ENCODE measurements at regions not wholly inside any gene's neighbourhood (a gene's known extent, or its start where the extent isn't known, plus 50 kb on each side); places are given as distances from the start of the nearest gene placed in this dataset.

GRCh38 chr10:61612450-61612849 is 50.3 kb upstream of the CABCOCO1 start:
- ATAC-seq (ENCODE audit: poor library complexity) (no peak), DNase-seq (no peak)
- Histone ChIP-seq H3K27me3 (ENCODE audit: control insufficient read depth in 1 of 2, insufficient read depth in 2 of 2, low read length in 2 of 2) (no peaks in the 10 kb centered on the region), H3K27ac (ENCODE audit: low read depth in 1 of 2, low read length in 2 of 2) (no peak overlapping the region), H3K9me3 (ENCODE audit: control insufficient read depth in 1 of 2, insufficient read depth in 1 of 2, low read length in 2 of 2) (no peaks in the 10 kb centered on the region), H3K4me1 (ENCODE audit: insufficient read depth, low read length) (no peaks in the 10 kb centered on the region), H3K4me3 (ENCODE audit: low read length) (no peak overlapping the region), H3K36me3 (ENCODE audit: insufficient read depth, low read length) (no peaks in the 10 kb centered on the region)
- intact Hi-C loops (cut with DNase I, micrococcal nuclease) = no loop called here
- Mint-ChIP-seq H3K27ac (no peak overlapping the region), H3K27me3 (no peaks in the 10 kb centered on the region), H3K36me3 (ENCODE audit: low read depth) (no peaks in the 10 kb centered on the region), H3K4me3 (no peak overlapping the region), H3K9me3 (no peaks in the 10 kb centered on the region), H3K4me1 (ENCODE audit: low read depth) (no peaks in the 10 kb centered on the region)
- POLR2A ChIA-PET = no interaction called here
- TF ChIP-seq CTCF (IDR thresholded peaks at IDR 0.05) = no peak
- CTCF ChIA-PET = interaction anchor here (0.9 kb wide), 1 partner anchor 12 kb away, joined by 3 read pairs; no protein-coding TSS in a partner anchor

GRCh38 chr10:61612009-61612408 is 50.7 kb upstream of the CABCOCO1 start:
- no peak overlapping the region for H3K4me3 ChIP-seq (ENCODE audit: low read length)
- H3K4me1 ChIP-seq (ENCODE audit: insufficient read depth, low read length) = no peaks in the 10 kb centered on the region
- POLR2A ChIA-PET = no interaction called here
- DNase-seq = no peak
- no peaks in the 10 kb centered on the region for H3K9me3 Mint-ChIP-seq
- H3K36me3 ChIP-seq (ENCODE audit: insufficient read depth, low read length) = no peaks in the 10 kb centered on the region
- no peak for ATAC-seq (ENCODE audit: poor library complexity)
- TF ChIP-seq CTCF (IDR thresholded peaks at IDR 0.05) = no peak
- CTCF ChIA-PET = no interaction called here
- H3K27me3 ChIP-seq (ENCODE audit: control insufficient read depth in 1 of 2, insufficient read depth in 2 of 2, low read length in 2 of 2) = no peaks in the 10 kb centered on the region
- no peak overlapping the region for H3K4me3 Mint-ChIP-seq
- intact Hi-C loops (cut with DNase I, micrococcal nuclease) = no loop called here
- H3K27ac ChIP-seq (ENCODE audit: low read depth in 1 of 2, low read length in 2 of 2) = no peak overlapping the region
- no peaks in the 10 kb centered on the region for H3K27me3 Mint-ChIP-seq
- H3K4me1 Mint-ChIP-seq (ENCODE audit: low read depth) = no peaks in the 10 kb centered on the region
- no peak overlapping the region for H3K27ac Mint-ChIP-seq
- H3K9me3 ChIP-seq (ENCODE audit: control insufficient read depth in 1 of 2, insufficient read depth in 1 of 2, low read length in 2 of 2) = no peaks in the 10 kb centered on the region
- no peaks in the 10 kb centered on the region for H3K36me3 Mint-ChIP-seq (ENCODE audit: low read depth)

- no peaks in the 10 kb centered on the region for H3K9me3 ChIP-seq (ENCODE audit: control insufficient read depth in 1 of 2, insufficient read depth in 1 of 2, low read length in 2 of 2)
- POLR2A ChIA-PET = no interaction called here
- no peaks in the 10 kb centered on the region for H3K36me3 Mint-ChIP-seq (ENCODE audit: low read depth)
- no peak overlapping the region for H3K27ac ChIP-seq (ENCODE audit: low read depth in 1 of 2, low read length in 2 of 2)
- H3K4me3 ChIP-seq (ENCODE audit: low read length) = no peak overlapping the region
- ATAC-seq (ENCODE audit: poor library complexity) (no peak), DNase-seq (no peak)
- H3K4me1 Mint-ChIP-seq (ENCODE audit: low read depth) = no peaks in the 10 kb centered on the region
- H3K9me3 Mint-ChIP-seq = no peaks in the 10 kb centered on the region
- H3K27ac Mint-ChIP-seq = no peak overlapping the region
- TF ChIP-seq CTCF (IDR thresholded peaks at IDR 0.05) = no peak
- no peaks in the 10 kb centered on the region for H3K4me1 ChIP-seq (ENCODE audit: insufficient read depth, low read length)
- intact Hi-C loops (cut with DNase I, micrococcal nuclease) = no loop called here
- no peak overlapping the region for H3K4me3 Mint-ChIP-seq
- H3K27me3 Mint-ChIP-seq = peaks cover 5% of the 10 kb centered on the region
- CTCF ChIA-PET = no interaction called here
- H3K36me3 ChIP-seq (ENCODE audit: insufficient read depth, low read length) = no peaks in the 10 kb centered on the region
- no peaks in the 10 kb centered on the region for H3K27me3 ChIP-seq (ENCODE audit: control insufficient read depth in 1 of 2, insufficient read depth in 2 of 2, low read length in 2 of 2)
Observed at GRCh38 chr10:61609701-61610100, 53.0 kb upstream of the CABCOCO1 start.
